Stomach (tissue), 8 donors: ENCODE measurements at regions not wholly inside any gene's neighbourhood (a gene's known extent, or its start where the extent isn't known, plus 50 kb on each side); places are given as distances from the start of the nearest gene placed in this dataset.
"Not testable (repeated sequence)": the region's sequence is repeated elsewhere in the genome, so short reads cannot be mapped to it uniquely, and the experiment has no call there.

Source experiments
- DNase-seq, 2 donors: peaks; one replicate each; pipeline versions ENCODE4 v3.0.0 to v3.0.0-alpha.2; 2013 to 2019
- H3K27ac ChIP-seq, 5 donors: fragments of 200-600 bp in 4 of 5; sonication (generic) in 4 of 5; one replicate each; pipeline ENCODE4 v1.5.1; 2013 to 2019; ENCODE audit warnings: mild to moderate bottlenecking in 1 of 5, moderate library complexity in 1 of 5
- H3K27me3 ChIP-seq, 3 donors: fragments of 200-600 bp; sonication (generic); one replicate each; pipeline ENCODE4 v1.5.1; 2017 to 2019; ENCODE audit warnings: mixed run types in 1 of 3
- H3K36me3 ChIP-seq, 4 donors: fragments of 200-600 bp; sonication (generic); 1 replicate in 3 of 4; 2 replicates in 1 of 4; pipeline ENCODE4 v1.5.1; 2016 to 2019
- H3K4me1 ChIP-seq, 4 donors: fragments of 200-600 bp; sonication (generic); one replicate each; pipeline ENCODE4 v1.5.1; 2016 to 2019
- H3K4me3 ChIP-seq, 4 donors: fragments of 200-600 bp; sonication (generic) in 3 of 4; one replicate each; pipeline ENCODE4 v1.5.1; 2016 to 2019; ENCODE audit warnings: mild to moderate bottlenecking in 1 of 4
- H3K9me3 ChIP-seq, 4 donors: fragments of 200-600 bp; sonication (generic); one replicate each; pipeline ENCODE4 v1.5.1; 2016 to 2019
- EP300 ChIP-seq: sonication (generic); formaldehyde crosslinking; IDR thresholded peaks from one replicate; pipeline ENCODE4 v1.6.1; 2017; ENCODE audit warnings: antibody characterized with exemption
- POLR2A ChIP-seq, 4 donors: fragments of 450-650 bp; IDR thresholded peaks; one replicate each; pipeline ENCODE4 v1.6.1; 2016; ENCODE audit warnings: antibody characterized with exemption in 4 of 4, control low read depth in 2 of 4, mild to moderate bottlenecking in 1 of 4, moderate library complexity in 1 of 4
- POLR2AphosphoS5 ChIP-seq, 3 donors: sonication (generic); formaldehyde crosslinking; IDR thresholded peaks; one replicate each; pipeline ENCODE4 v1.6.1; 2016; ENCODE audit warnings: antibody characterized with exemption in 3 of 3
- WGBS, 5 donors: extraction: QIAGEN DNeasy Blood & Tissue Kit in 3 of 5; methylation state at CpG; one replicate each; pipeline versions ENCODE4 v1.1.5 to v1.1.7; 2013 to 2018; 5-methylcytosine and 5-hydroxymethylcytosine counted together
- intact Hi-C: fragments of 100-400 bp; cut with DNase I; formaldehyde crosslinking; loops from one replicate; pipeline ENCODE4 v1.15.1; 2023; ENCODE audit warnings: low total_unique reads
- TF ChIP-seq, protein P1 (sequence below), 7 experiments: fragments of 450-650 bp in 4 of 7; fragments of 200-600 bp in 3 of 7; sonication (generic) in 3 of 7; IDR thresholded peaks; one replicate each; pipeline ENCODE4 v1.5.1; 2016 to 2019; ENCODE audit warnings: antibody characterized with exemption in 7 of 7, control low read depth in 2 of 7, mild to moderate bottlenecking in 1 of 7
- donor health status: healthy with polysubstance abuse.
- donor health status: Bipolar disorder and iron deficiency.
- donor health status: healthy.

DNA sequence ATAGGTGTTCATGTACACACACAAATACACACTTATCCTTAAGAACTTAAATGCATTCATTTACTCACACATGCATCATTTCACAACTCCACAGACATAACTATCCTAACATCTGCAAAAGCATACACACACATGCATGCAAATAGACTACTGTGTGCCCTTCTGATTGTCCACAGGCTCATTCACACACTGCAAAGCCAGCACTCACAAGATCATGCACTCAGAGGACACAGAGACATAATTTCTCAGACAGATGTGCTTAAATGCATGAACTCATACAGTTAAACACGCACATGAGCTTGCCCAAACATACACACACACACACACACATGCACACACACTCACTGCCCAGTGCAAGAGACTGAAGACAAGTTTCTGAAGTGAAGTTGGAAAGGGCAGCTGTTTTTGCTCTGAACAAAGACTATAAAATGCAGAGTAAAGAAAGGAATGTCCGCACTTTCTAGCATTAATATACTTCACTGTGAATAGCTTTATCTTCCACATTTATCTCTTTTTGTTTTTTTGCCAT lies 1018.0 kb upstream of the HS3ST1 start:
- Histone ChIP-seq H3K27me3 (no peaks in the 10 kb centered on the region), H3K9me3 (peaks cover 0 to 19% (median 12%) of the 10 kb centered on the region in 4 donors), H3K4me1 (no peaks in the 10 kb centered on the region), H3K36me3 (no peaks in the 10 kb centered on the region), H3K27ac (no peak overlapping the region), H3K4me3 (no peak overlapping the region)
- peak in 1 of 2 donors; percentile 26 for DNase-seq
- TF ChIP-seq EP300 (no peak), POLR2AphosphoS5 (IDR thresholded peaks at IDR 0.05) (no peak), POLR2A (IDR thresholded peaks at IDR 0.05) (no peak)
- TF ChIP-seq, protein P1, sequence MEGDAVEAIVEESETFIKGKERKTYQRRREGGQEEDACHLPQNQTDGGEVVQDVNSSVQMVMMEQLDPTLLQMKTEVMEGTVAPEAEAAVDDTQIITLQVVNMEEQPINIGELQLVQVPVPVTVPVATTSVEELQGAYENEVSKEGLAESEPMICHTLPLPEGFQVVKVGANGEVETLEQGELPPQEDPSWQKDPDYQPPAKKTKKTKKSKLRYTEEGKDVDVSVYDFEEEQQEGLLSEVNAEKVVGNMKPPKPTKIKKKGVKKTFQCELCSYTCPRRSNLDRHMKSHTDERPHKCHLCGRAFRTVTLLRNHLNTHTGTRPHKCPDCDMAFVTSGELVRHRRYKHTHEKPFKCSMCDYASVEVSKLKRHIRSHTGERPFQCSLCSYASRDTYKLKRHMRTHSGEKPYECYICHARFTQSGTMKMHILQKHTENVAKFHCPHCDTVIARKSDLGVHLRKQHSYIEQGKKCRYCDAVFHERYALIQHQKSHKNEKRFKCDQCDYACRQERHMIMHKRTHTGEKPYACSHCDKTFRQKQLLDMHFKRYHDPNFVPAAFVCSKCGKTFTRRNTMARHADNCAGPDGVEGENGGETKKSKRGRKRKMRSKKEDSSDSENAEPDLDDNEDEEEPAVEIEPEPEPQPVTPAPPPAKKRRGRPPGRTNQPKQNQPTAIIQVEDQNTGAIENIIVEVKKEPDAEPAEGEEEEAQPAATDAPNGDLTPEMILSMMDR (IDR thresholded peaks at IDR 0.05): no peak
- intact Hi-C loops: no loop called here
- 32 to 49% (median 39%) methylated on average over 2 of the region's 2 CpGs for WGBS, 5 donors

DNA sequence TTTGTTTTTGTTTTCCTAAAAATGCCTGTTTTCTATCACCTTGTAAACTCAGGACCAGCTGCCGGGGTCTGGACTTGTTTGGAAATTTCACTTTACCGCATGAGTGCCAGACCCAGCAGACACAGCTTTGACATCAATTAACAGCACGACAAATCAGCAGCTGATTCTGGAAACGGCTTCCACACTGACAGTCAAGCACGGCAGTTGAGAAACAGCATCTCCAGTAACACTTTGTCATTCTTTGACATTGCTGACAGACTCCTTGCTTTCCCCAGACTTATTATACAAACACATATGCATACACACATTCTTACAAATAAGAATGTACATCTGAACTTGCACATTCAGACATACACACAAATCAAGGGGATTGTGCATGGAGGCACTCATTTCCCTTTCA lies 1017.6 kb upstream of the HS3ST1 start:
- DNase-seq: peak in 1 of 2 donors; percentile 10
- no peak for TF ChIP-seq POLR2AphosphoS5 (IDR thresholded peaks at IDR 0.05)
- TF ChIP-seq POLR2A (IDR thresholded peaks at IDR 0.05): no peak
- no peak for TF ChIP-seq EP300
- TF ChIP-seq, protein P1 (IDR thresholded peaks at IDR 0.05): no peak
- Histone ChIP-seq H3K4me1 (no peaks in the 10 kb centered on the region), H3K36me3 (no peaks in the 10 kb centered on the region), H3K27ac (no peak overlapping the region), H3K9me3 (peaks cover 0 to 14% (median 7%) of the 10 kb centered on the region in 4 donors), H3K4me3 (no peak overlapping the region), H3K27me3 (no peaks in the 10 kb centered on the region)
- WGBS, 5 donors: 47 to 57% (median 52%) methylated on average over 5 of the region's 5 CpGs
- intact Hi-C loops: no loop called here

DNA sequence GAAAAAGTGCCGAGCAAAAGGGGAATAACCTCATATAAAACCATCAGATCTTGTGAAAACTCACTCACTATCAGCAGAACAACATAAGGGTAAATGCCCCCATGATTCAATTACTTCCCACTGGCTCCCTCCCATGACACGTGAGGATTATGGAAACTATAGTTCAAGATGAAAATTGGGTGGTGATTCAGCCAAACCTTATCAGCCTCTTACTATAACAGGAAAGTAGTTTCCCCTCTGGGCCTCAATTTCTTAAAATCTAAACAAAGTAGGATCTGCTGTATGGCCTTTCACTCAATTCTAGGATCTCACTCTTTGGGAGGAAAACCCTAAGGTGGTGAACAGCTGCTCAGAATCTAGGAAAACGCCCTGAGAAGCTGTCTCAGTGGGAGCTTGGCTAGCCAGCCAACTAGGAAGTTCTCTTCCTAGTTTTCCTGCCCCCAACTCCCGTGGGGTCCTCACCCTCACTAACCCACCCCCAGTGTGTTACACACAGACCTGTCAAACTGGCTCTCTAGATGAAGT lies 1017.1 kb upstream of the HS3ST1 start:
- H3K27me3 ChIP-seq: no peaks in the 10 kb centered on the region
- TF ChIP-seq POLR2AphosphoS5 (IDR thresholded peaks at IDR 0.05): no peak
- no peak for DNase-seq
- intact Hi-C loops: no loop called here
- no peaks in the 10 kb centered on the region for H3K4me1 ChIP-seq
- no peaks in the 10 kb centered on the region for H3K36me3 ChIP-seq
- WGBS, 5 donors: 35 to 59% (median 45%) methylated on average over 4 of the region's 4 CpGs
- H3K27ac ChIP-seq: no peak overlapping the region
- no peak overlapping the region for H3K4me3 ChIP-seq
- peaks cover 0 to 10% (median 5%) of the 10 kb centered on the region in 4 donors for H3K9me3 ChIP-seq

DNA sequence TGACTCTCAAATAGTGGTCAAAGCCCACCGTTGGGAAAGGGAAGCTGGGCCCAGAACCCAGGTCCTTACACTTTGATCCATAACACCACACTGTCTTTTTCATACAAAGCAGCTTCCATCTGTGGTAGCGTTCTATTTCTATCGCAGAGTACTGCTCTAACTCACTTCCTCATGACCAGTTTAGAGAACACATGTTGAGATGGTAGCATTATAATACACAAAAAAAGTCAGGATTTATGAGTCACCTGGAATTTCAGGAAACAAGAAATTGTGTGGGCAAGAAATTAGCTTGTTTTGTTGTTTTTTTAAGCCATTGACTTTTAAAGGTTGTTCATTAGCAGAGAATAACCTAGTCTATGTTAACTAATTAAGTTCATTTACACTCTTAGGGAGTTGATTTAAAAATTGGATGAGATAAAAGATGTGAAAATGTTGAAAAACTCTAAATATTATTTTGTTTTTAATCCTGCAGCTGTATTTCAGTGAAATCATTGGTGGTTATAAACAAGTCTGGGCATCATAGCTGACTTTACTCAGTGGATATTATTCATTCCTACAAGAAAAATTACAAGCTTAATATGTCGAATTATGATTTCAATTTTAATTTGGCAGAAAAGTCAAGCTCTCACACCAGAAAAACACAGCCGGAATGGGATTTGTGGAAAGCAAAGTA lies 1011.1 kb upstream of the HS3ST1 start:
- no peak for DNase-seq
- intact Hi-C loops: no loop called here

DNA sequence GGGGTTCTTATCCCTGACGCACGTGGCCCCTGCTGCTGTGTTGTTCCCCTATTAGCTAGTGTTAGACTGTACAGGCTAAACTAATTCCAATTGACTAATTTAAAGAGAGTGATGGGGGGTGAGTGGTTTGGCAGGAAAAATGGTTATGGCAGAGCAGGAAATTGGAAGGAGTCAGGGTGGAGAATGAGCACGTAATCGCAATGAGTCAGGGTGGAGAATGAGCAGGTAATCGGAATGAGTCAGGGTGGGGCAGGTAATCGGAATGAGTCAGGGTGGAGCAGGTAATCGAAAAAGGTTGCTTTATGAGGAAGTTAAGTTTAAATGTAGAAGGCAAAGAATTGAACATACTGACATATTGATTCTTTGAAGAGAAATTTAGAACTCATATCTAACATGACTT lies 1002.6 kb upstream of the HS3ST1 start:
- H3K27me3 ChIP-seq, DNase-seq, H3K36me3 ChIP-seq, H3K9me3 ChIP-seq, intact Hi-C loops, H3K4me1 ChIP-seq, H3K4me3 ChIP-seq, H3K27ac ChIP-seq: not testable (repeated sequence)
- 84 to 92% (median 88%) methylated on average over 7 of the region's 7 CpGs for WGBS, 5 donors

More for the DNA sequence above, 1011.1 kb upstream of the HS3ST1 start:
- H3K4me3 ChIP-seq: no peak overlapping the region
- WGBS, 5 donors: 66 to 77% (median 73%) methylated on average over 5 of the region's 5 CpGs
- no peak overlapping the region for H3K27ac ChIP-seq
- TF ChIP-seq POLR2A (IDR thresholded peaks at IDR 0.05) (no peak), POLR2AphosphoS5 (IDR thresholded peaks at IDR 0.05) (no peak), EP300 (no peak)
- TF ChIP-seq, protein P1 (IDR thresholded peaks at IDR 0.05): no peak
- no peaks in the 10 kb centered on the region for H3K36me3 ChIP-seq
- H3K27me3 ChIP-seq: no peaks in the 10 kb centered on the region
- no peaks in the 10 kb centered on the region for H3K9me3 ChIP-seq
- no peaks in the 10 kb centered on the region for H3K4me1 ChIP-seq
